ENCODE measurements at regions not wholly inside any gene's neighbourhood (a gene's known extent, or its start where the extent isn't known, plus 50 kb on each side); places are given as distances from the start of the nearest gene placed in this dataset.

DNA sequence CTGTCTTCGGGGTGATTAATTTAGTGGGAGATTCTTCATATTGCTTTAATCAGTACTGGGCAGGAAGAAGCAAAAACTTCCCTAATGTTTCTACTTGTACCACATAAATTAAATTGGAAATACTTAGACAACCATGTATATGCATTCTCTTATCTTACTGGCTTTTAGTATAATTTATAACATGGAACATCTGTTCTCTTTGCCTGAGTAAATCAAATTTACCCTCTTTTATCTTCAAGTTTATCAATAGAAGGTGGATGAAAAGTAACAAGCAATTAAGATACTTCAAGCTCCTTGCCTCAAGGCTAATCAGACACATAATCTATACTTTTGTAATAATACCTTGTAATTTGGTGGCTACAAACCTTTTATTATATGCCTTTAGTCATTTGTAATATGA, 274.4 kb upstream of the ARX start:
- Histone ChIP-seq H3K9me3 (ENCODE audit: control extremely low read depth in 1 of 5, control insufficient read depth in 4 of 5, insufficient read depth in 2 of 5, low read depth in 1 of 5, low read length in 4 of 5) (no peaks in the 10 kb centered on the region), H3K4me3 (ENCODE audit: control insufficient read depth in 1 of 7, extremely low read depth in 1 of 7, insufficient read depth in 4 of 7, low read depth in 2 of 7, low read length in 6 of 7) (no peak overlapping the region), H3K27me3 (replicated peaks in 2 of 5; ENCODE audit: control insufficient read depth in 4 of 5, insufficient read depth in 5 of 5, low read length in 4 of 5) (no peaks in the 10 kb centered on the region), H3K36me3 (ENCODE audit: control insufficient read depth in 4 of 4, insufficient read depth in 4 of 4, low read length in 3 of 4) (no peaks in the 10 kb centered on the region), H3K27ac (ENCODE audit: insufficient read depth in 1 of 2, low read depth in 1 of 2, low read length in 2 of 2, poor library complexity in 1 of 2, severe bottlenecking in 2 of 2) (no peak overlapping the region), H3K4me1 (ENCODE audit: control extremely low read depth in 1 of 4, control insufficient read depth in 4 of 4, insufficient read depth in 4 of 4, low read length in 3 of 4) (no peaks in the 10 kb centered on the region)
- DNase-seq, result no peak
- no CpG with 5 or more reads among the region's 1 CpG for WGBS (ENCODE audit: insufficient coverage)
- CTCF ChIA-PET, result no interaction called here
- POLR2A ChIA-PET, result no interaction called here

DNA sequence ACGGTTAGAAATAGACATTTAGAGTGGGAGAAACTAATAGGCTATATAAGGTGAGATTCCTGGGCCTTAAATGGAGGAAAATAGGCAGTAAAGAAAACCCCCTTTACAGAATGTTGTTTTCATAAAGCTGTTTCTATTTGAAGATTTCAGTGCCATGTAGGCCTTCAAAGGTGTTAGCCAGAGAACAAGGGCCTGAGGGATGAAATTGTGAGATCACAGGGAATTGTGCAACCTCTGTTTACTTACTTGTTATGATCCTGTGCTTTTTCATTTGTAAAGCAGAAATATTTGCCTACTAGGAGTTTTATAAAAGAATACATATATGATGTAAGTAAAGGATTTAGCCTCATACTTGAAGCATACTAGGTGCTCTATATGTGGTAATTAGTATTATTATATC, 272.9 kb upstream of the ARX start:
- no peak for DNase-seq
- POLR2A ChIA-PET, result no interaction called here

DNA sequence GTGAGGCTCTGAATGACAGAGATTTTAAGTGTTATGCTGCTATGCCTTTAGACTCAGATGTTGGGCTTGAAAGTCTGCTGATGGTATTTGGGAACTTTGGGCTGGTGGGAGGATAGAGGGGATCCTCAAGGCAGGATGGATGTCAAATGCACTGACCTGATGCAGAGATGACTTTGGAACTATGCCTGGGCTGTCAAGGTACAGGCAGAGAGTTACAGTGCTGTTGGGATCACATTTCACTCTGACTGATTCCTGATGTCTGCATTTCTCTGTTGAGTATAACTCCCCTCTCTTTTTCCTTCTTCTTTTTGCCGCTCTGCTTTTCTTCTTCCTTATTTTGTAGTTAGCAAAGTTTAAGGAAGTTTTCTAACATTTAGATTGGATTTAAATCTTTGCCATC, 271.8 kb upstream of the ARX start:
- ChIA-PET CTCF (interaction anchor here (0.6 kb wide), 1 partner anchor 16 kb away, joined by 4 read pairs; no protein-coding TSS in a partner anchor), POLR2A (no interaction called here)
- H3K9me3 ChIP-seq (ENCODE audit: control extremely low read depth in 1 of 5, control insufficient read depth in 4 of 5, insufficient read depth in 2 of 5, low read depth in 1 of 5, low read length in 4 of 5), result no peaks in the 10 kb centered on the region
- no peak for DNase-seq
- no peaks in the 10 kb centered on the region for H3K36me3 ChIP-seq (ENCODE audit: control insufficient read depth in 4 of 4, insufficient read depth in 4 of 4, low read length in 3 of 4)
- H3K27ac ChIP-seq (ENCODE audit: insufficient read depth in 1 of 2, low read depth in 1 of 2, low read length in 2 of 2, poor library complexity in 1 of 2, severe bottlenecking in 2 of 2), result no peak overlapping the region
- H3K4me1 ChIP-seq (ENCODE audit: control extremely low read depth in 1 of 4, control insufficient read depth in 4 of 4, insufficient read depth in 4 of 4, low read length in 3 of 4), result no peaks in the 10 kb centered on the region
- no peaks in the 10 kb centered on the region for H3K27me3 ChIP-seq (replicated peaks in 2 of 5; ENCODE audit: control insufficient read depth in 4 of 5, insufficient read depth in 5 of 5, low read length in 4 of 5)
- no peak overlapping the region for H3K4me3 ChIP-seq (ENCODE audit: control insufficient read depth in 1 of 7, extremely low read depth in 1 of 7, insufficient read depth in 4 of 7, low read depth in 2 of 7, low read length in 6 of 7)
- WGBS (ENCODE audit: insufficient coverage), result no CpG with 5 or more reads among the region's 1 CpG

More for the DNA sequence above, 272.9 kb upstream of the ARX start:
- CTCF ChIA-PET, result interaction anchor here (0.7 kb wide), 1 partner anchor 31 kb away, joined by 3 read pairs; no protein-coding TSS in a partner anchor
- no peaks in the 10 kb centered on the region for H3K4me1 ChIP-seq (ENCODE audit: control extremely low read depth in 1 of 4, control insufficient read depth in 4 of 4, insufficient read depth in 4 of 4, low read length in 3 of 4)
- WGBS (ENCODE audit: insufficient coverage), result no CpG with 5 or more reads among the region's 1 CpG
- H3K9me3 ChIP-seq (ENCODE audit: control extremely low read depth in 1 of 5, control insufficient read depth in 4 of 5, insufficient read depth in 2 of 5, low read depth in 1 of 5, low read length in 4 of 5), result no peaks in the 10 kb centered on the region
- H3K27me3 ChIP-seq (replicated peaks in 2 of 5; ENCODE audit: control insufficient read depth in 4 of 5, insufficient read depth in 5 of 5, low read length in 4 of 5), result no peaks in the 10 kb centered on the region
- no peaks in the 10 kb centered on the region for H3K36me3 ChIP-seq (ENCODE audit: control insufficient read depth in 4 of 4, insufficient read depth in 4 of 4, low read length in 3 of 4)
- no peak overlapping the region for H3K4me3 ChIP-seq (ENCODE audit: control insufficient read depth in 1 of 7, extremely low read depth in 1 of 7, insufficient read depth in 4 of 7, low read depth in 2 of 7, low read length in 6 of 7)
- H3K27ac ChIP-seq (ENCODE audit: insufficient read depth in 1 of 2, low read depth in 1 of 2, low read length in 2 of 2, poor library complexity in 1 of 2, severe bottlenecking in 2 of 2), result no peak overlapping the region

DNA sequence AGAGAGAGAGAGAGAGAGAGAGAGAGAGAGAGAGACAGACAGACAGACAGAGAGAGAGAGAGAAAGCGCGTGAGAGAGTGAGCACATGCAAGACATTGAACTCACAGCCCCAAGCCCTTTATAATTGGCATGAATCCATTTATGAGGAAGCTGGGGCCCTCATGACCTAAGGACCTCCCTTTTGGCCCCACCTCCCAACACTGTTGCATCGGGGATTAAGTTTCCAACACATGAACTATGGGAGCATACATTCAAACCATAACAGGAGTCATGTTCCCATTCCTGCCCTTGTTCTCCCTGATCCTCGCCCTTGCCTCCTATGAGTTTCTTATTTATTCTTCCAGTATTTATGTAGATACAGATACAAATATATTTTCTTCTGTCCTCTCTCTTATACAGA, 269.8 kb upstream of the ARX start:
- Histone ChIP-seq H3K27me3 (replicated peaks in 2 of 5; ENCODE audit: control insufficient read depth in 4 of 5, insufficient read depth in 5 of 5, low read length in 4 of 5) (no peaks in the 10 kb centered on the region), H3K4me1 (ENCODE audit: control extremely low read depth in 1 of 4, control insufficient read depth in 4 of 4, insufficient read depth in 4 of 4, low read length in 3 of 4) (no peaks in the 10 kb centered on the region), H3K4me3 (ENCODE audit: control insufficient read depth in 1 of 7, extremely low read depth in 1 of 7, insufficient read depth in 4 of 7, low read depth in 2 of 7, low read length in 6 of 7) (no peak overlapping the region), H3K36me3 (ENCODE audit: control insufficient read depth in 4 of 4, insufficient read depth in 4 of 4, low read length in 3 of 4) (no peaks in the 10 kb centered on the region), H3K9me3 (ENCODE audit: control extremely low read depth in 1 of 5, control insufficient read depth in 4 of 5, insufficient read depth in 2 of 5, low read depth in 1 of 5, low read length in 4 of 5) (no peaks in the 10 kb centered on the region), H3K27ac (ENCODE audit: insufficient read depth in 1 of 2, low read depth in 1 of 2, low read length in 2 of 2, poor library complexity in 1 of 2, severe bottlenecking in 2 of 2) (no peak overlapping the region)
- ChIA-PET POLR2A (no interaction called here), CTCF (no interaction called here)
- DNase-seq, result no peak
- 100% methylated on average over 1 of the region's 4 CpGs for WGBS (ENCODE audit: insufficient coverage)

GRCh38 chrX:25279510-25279909, 263.7 kb upstream of the ARX start:
- no peak overlapping the region for H3K27ac ChIP-seq (ENCODE audit: insufficient read depth in 1 of 2, low read depth in 1 of 2, low read length in 2 of 2, poor library complexity in 1 of 2, severe bottlenecking in 2 of 2)
- WGBS (ENCODE audit: insufficient coverage), result no CpG with 5 or more reads among the region's 1 CpG
- ChIA-PET CTCF (no interaction called here), POLR2A (no interaction called here)
- H3K4me3 ChIP-seq (ENCODE audit: control insufficient read depth in 1 of 7, extremely low read depth in 1 of 7, insufficient read depth in 4 of 7, low read depth in 2 of 7, low read length in 6 of 7), result no peak overlapping the region
- DNase-seq, result no peak
- H3K9me3 ChIP-seq (ENCODE audit: control extremely low read depth in 1 of 5, control insufficient read depth in 4 of 5, insufficient read depth in 2 of 5, low read depth in 1 of 5, low read length in 4 of 5), result no peaks in the 10 kb centered on the region
- no peaks in the 10 kb centered on the region for H3K27me3 ChIP-seq (replicated peaks in 2 of 5; ENCODE audit: control insufficient read depth in 4 of 5, insufficient read depth in 5 of 5, low read length in 4 of 5)
- H3K36me3 ChIP-seq (ENCODE audit: control insufficient read depth in 4 of 4, insufficient read depth in 4 of 4, low read length in 3 of 4), result no peaks in the 10 kb centered on the region
- no peaks in the 10 kb centered on the region for H3K4me1 ChIP-seq (ENCODE audit: control extremely low read depth in 1 of 4, control insufficient read depth in 4 of 4, insufficient read depth in 4 of 4, low read length in 3 of 4)

DNA sequence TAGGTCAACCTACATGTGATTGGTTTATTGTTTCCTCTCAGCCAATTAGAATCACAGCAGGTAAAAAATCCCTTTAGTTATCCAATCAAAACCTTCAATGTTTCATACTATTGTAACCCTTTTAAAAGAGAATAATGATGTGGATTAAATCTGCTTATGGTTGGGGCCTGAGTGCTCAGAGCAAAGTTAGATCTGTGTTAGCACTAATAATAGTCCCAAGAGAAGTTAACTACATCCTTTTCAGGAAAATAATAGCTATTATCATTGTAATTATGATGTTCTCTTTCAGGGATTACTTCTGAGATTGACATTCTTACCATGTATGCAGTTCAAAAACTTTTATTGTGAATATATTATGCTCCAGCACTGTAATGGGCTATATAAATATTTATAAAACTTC, 262.6 kb upstream of the ARX start:
- ChIA-PET CTCF (no interaction called here), POLR2A (no interaction called here)
- no peaks in the 10 kb centered on the region for H3K27me3 ChIP-seq (replicated peaks in 2 of 5; ENCODE audit: control insufficient read depth in 4 of 5, insufficient read depth in 5 of 5, low read length in 4 of 5)

GRCh38 chrX:25277574-25277973, 261.8 kb upstream of the ARX start:
- Histone ChIP-seq H3K9me3 (ENCODE audit: control extremely low read depth in 1 of 5, control insufficient read depth in 4 of 5, insufficient read depth in 2 of 5, low read depth in 1 of 5, low read length in 4 of 5) (no peaks in the 10 kb centered on the region), H3K27me3 (replicated peaks in 2 of 5; ENCODE audit: control insufficient read depth in 4 of 5, insufficient read depth in 5 of 5, low read length in 4 of 5) (no peaks in the 10 kb centered on the region), H3K36me3 (ENCODE audit: control insufficient read depth in 4 of 4, insufficient read depth in 4 of 4, low read length in 3 of 4) (no peaks in the 10 kb centered on the region), H3K4me3 (ENCODE audit: control insufficient read depth in 1 of 7, extremely low read depth in 1 of 7, insufficient read depth in 4 of 7, low read depth in 2 of 7, low read length in 6 of 7) (no peak overlapping the region), H3K27ac (ENCODE audit: insufficient read depth in 1 of 2, low read depth in 1 of 2, low read length in 2 of 2, poor library complexity in 1 of 2, severe bottlenecking in 2 of 2) (no peak overlapping the region), H3K4me1 (ENCODE audit: control extremely low read depth in 1 of 4, control insufficient read depth in 4 of 4, insufficient read depth in 4 of 4, low read length in 3 of 4) (no peaks in the 10 kb centered on the region)
- WGBS (ENCODE audit: insufficient coverage), result 100% methylated on average over 1 of the region's 3 CpGs
- CTCF ChIA-PET, result no interaction called here
- POLR2A ChIA-PET, result no interaction called here
- no peak for DNase-seq

More for the DNA sequence above, 262.6 kb upstream of the ARX start:
- H3K9me3 ChIP-seq (ENCODE audit: control extremely low read depth in 1 of 5, control insufficient read depth in 4 of 5, insufficient read depth in 2 of 5, low read depth in 1 of 5, low read length in 4 of 5), result no peaks in the 10 kb centered on the region
- no peak for DNase-seq
- H3K36me3 ChIP-seq (ENCODE audit: control insufficient read depth in 4 of 4, insufficient read depth in 4 of 4, low read length in 3 of 4), result no peaks in the 10 kb centered on the region
- no peak overlapping the region for H3K4me3 ChIP-seq (ENCODE audit: control insufficient read depth in 1 of 7, extremely low read depth in 1 of 7, insufficient read depth in 4 of 7, low read depth in 2 of 7, low read length in 6 of 7)
- H3K27ac ChIP-seq (ENCODE audit: insufficient read depth in 1 of 2, low read depth in 1 of 2, low read length in 2 of 2, poor library complexity in 1 of 2, severe bottlenecking in 2 of 2), result no peak overlapping the region
- H3K4me1 ChIP-seq (ENCODE audit: control extremely low read depth in 1 of 4, control insufficient read depth in 4 of 4, insufficient read depth in 4 of 4, low read length in 3 of 4), result no peaks in the 10 kb centered on the region

DNA sequence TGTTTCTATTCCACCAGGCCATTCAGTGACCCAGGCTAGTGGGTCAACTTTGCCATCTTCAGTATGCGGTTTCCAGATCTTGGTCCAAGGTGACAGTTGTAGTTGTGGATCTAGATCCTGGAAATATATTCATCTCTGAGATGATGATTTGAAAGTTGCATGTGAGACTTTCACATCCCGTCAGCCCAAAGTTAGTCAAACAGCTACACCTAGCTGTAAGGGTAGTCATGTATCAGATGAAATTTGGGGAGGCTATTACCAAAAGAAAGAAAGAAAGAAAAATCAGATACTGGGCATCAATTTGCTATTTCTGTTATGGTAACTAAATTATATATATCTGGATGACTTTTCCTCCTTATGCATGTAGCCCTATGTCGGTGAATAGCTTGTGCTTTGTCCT, 259.4 kb upstream of the ARX start:
- Histone ChIP-seq H3K4me3 (ENCODE audit: control insufficient read depth in 1 of 7, extremely low read depth in 1 of 7, insufficient read depth in 4 of 7, low read depth in 2 of 7, low read length in 6 of 7) (no peak overlapping the region), H3K9me3 (ENCODE audit: control extremely low read depth in 1 of 5, control insufficient read depth in 4 of 5, insufficient read depth in 2 of 5, low read depth in 1 of 5, low read length in 4 of 5) (no peaks in the 10 kb centered on the region), H3K36me3 (ENCODE audit: control insufficient read depth in 4 of 4, insufficient read depth in 4 of 4, low read length in 3 of 4) (no peaks in the 10 kb centered on the region), H3K4me1 (ENCODE audit: control extremely low read depth in 1 of 4, control insufficient read depth in 4 of 4, insufficient read depth in 4 of 4, low read length in 3 of 4) (no peaks in the 10 kb centered on the region), H3K27ac (ENCODE audit: insufficient read depth in 1 of 2, low read depth in 1 of 2, low read length in 2 of 2, poor library complexity in 1 of 2, severe bottlenecking in 2 of 2) (no peak overlapping the region), H3K27me3 (replicated peaks in 2 of 5; ENCODE audit: control insufficient read depth in 4 of 5, insufficient read depth in 5 of 5, low read length in 4 of 5) (no peaks in the 10 kb centered on the region)
- ChIA-PET CTCF (no interaction called here), POLR2A (no interaction called here)
- DNase-seq, result no peak
- 90% methylated on average over 2 of the region's 3 CpGs for WGBS (ENCODE audit: insufficient coverage)

All from common myeloid progenitor, CD34-positive (primary cell).